H9 (cell line): ENCODE measurements at regions not wholly inside any gene's neighbourhood (a gene's known extent, or its start where the extent isn't known, plus 50 kb on each side); places are given as distances from the start of the nearest gene placed in this dataset.

Source experiments
- DNase-seq: peaks from one replicate; pipeline ENCODE4 v3.0.0-alpha.2; 2017
- H2AFZ ChIP-seq: one replicate; pipeline ENCODE4 v1.6.1; 2013; ENCODE audit warnings: mild to moderate bottlenecking, low read length, control low read depth, moderate library complexity
- H2AK5ac ChIP-seq: 2 replicates; pipeline ENCODE4 v1.6.1; 2013; ENCODE audit warnings: low read length, control low read depth, mixed read lengths; ENCODE audit not compliant: insufficient read length
- H2BK120ac ChIP-seq: one replicate; pipeline ENCODE4 v1.6.1; 2013; ENCODE audit warnings: low read depth, mild to moderate bottlenecking, low read length, control low read depth, inconsistent platforms; ENCODE audit not compliant: poor library complexity, severe bottlenecking
- H2BK12ac ChIP-seq: 2 replicates; pipeline ENCODE4 v1.6.1; 2013; ENCODE audit warnings: low read length, control low read depth, mixed read lengths, low read depth; ENCODE audit not compliant: insufficient read length
- H2BK15ac ChIP-seq: 2 replicates; pipeline ENCODE4 v1.6.1; 2013; ENCODE audit warnings: low read depth, low read length, control low read depth
- H2BK20ac ChIP-seq: one replicate; pipeline ENCODE4 v1.6.1; 2013; ENCODE audit warnings: low read depth, mild to moderate bottlenecking, low read length, control low read depth, inconsistent platforms; ENCODE audit not compliant: poor library complexity, severe bottlenecking
- H2BK5ac ChIP-seq: 2 replicates; pipeline ENCODE4 v1.6.1; 2013; ENCODE audit warnings: low read length, control low read depth, mixed read lengths; ENCODE audit not compliant: insufficient read length
- H3K14ac ChIP-seq: 2 replicates; pipeline ENCODE4 v1.6.1; 2013; ENCODE audit warnings: low read length, control low read depth; ENCODE audit not compliant: insufficient read depth
- H3K18ac ChIP-seq: 2 replicates; pipeline ENCODE4 v1.6.1; 2013; ENCODE audit warnings: low read depth, mild to moderate bottlenecking, mixed read lengths, low read length, control low read depth; ENCODE audit not compliant: insufficient read length
- H3K23ac ChIP-seq: 2 replicates; pipeline ENCODE4 v1.6.1; 2013; ENCODE audit warnings: low read length, control low read depth, mixed read lengths, low read depth; ENCODE audit not compliant: insufficient read length
- H3K23me2 ChIP-seq: 2 replicates; pipeline ENCODE4 v1.6.1; 2013; ENCODE audit warnings: low read depth, mild to moderate bottlenecking, mixed read lengths, low read length, control low read depth; ENCODE audit not compliant: insufficient read length, poor library complexity, severe bottlenecking
- H3K27ac ChIP-seq: 2 replicates; pipeline ENCODE4 v1.5.1; 2013; ENCODE audit warnings: low read length, control low read depth, mixed read lengths, low read depth; ENCODE audit not compliant: insufficient read length
- H3K27me3 ChIP-seq: 2 replicates; pipeline ENCODE4 v1.6.1; 2013; ENCODE audit warnings: low read length, control low read depth, inconsistent platforms; ENCODE audit not compliant: insufficient read depth
- H3K4ac ChIP-seq: 2 replicates; pipeline ENCODE4 v1.6.1; 2013; ENCODE audit warnings: low read depth, mild to moderate bottlenecking, control low read depth, inconsistent platforms, low read length, moderate library complexity
- H3K4me1 ChIP-seq: 2 replicates; pipeline ENCODE4 v1.6.1; 2013; ENCODE audit warnings: low read length, control low read depth, inconsistent platforms; ENCODE audit not compliant: insufficient read depth
- H3K4me2 ChIP-seq: 2 replicates; pipeline ENCODE4 v1.6.1; 2013; ENCODE audit warnings: low read length, control low read depth, mixed read lengths; ENCODE audit not compliant: insufficient read length, insufficient read depth
- H3K56ac ChIP-seq: 2 replicates; pipeline ENCODE4 v1.6.1; 2013; ENCODE audit warnings: low read depth, mild to moderate bottlenecking, mixed read lengths, low read length, control low read depth; ENCODE audit not compliant: insufficient read length
- H3K79me1 ChIP-seq: 2 replicates; pipeline ENCODE4 v1.6.1; 2013; ENCODE audit warnings: low read depth, mild to moderate bottlenecking, moderate library complexity, low read length, control low read depth, inconsistent platforms; ENCODE audit not compliant: insufficient read depth, poor library complexity, severe bottlenecking
- H3K79me2 ChIP-seq: 2 replicates; pipeline ENCODE4 v1.6.1; 2013; ENCODE audit warnings: low read length, control low read depth, inconsistent platforms; ENCODE audit not compliant: insufficient read depth
- H3K9ac ChIP-seq: 2 replicates; pipeline ENCODE4 v1.6.1; 2013; ENCODE audit warnings: low read length, control low read depth, mixed read lengths; ENCODE audit not compliant: insufficient read length; ENCODE audit errors: extremely low read depth
- H3K9me3 ChIP-seq: one replicate; pipeline ENCODE4 v1.6.1; 2013; ENCODE audit warnings: low read depth, low read length, inconsistent platforms; ENCODE audit not compliant: control insufficient read depth
- H3T11ph ChIP-seq: one replicate; pipeline ENCODE4 v1.6.1; 2013; ENCODE audit warnings: mild to moderate bottlenecking, low read length, control low read depth, inconsistent platforms
- H4K20me1 ChIP-seq: one replicate; pipeline ENCODE4 v1.6.1; 2013; ENCODE audit not compliant: control insufficient read depth, insufficient read length, insufficient read depth
- H4K5ac ChIP-seq: 2 replicates; pipeline ENCODE4 v1.6.1; 2013; ENCODE audit warnings: low read depth, mild to moderate bottlenecking, mixed read lengths, low read length, control low read depth; ENCODE audit not compliant: insufficient read length
- H4K8ac ChIP-seq: replicated peaks from 2 replicates; pipeline ENCODE4 v1.6.1; 2013; ENCODE audit warnings: low read length, control low read depth, mixed read lengths, low read depth; ENCODE audit not compliant: insufficient read length
- H4K91ac ChIP-seq: 2 replicates; pipeline ENCODE4 v1.6.1; 2013; ENCODE audit warnings: low read depth, mild to moderate bottlenecking, moderate library complexity, mixed read lengths, low read length, control low read depth; ENCODE audit not compliant: insufficient read length
- H3K27ac Mint-ChIP-seq, 3 experiments: 2 replicates in 2 of 3; 3 replicates in 1 of 3; pipeline ENCODE4 v1.8.0; 2020 to 2021; ENCODE audit warnings: mixed read lengths in 3 of 3, mild to moderate bottlenecking in 1 of 3, moderate library complexity in 1 of 3
- H3K27me3 Mint-ChIP-seq: 2 replicates; pipeline ENCODE4 v1.8.0; 2021; ENCODE audit warnings: low read depth, mild to moderate bottlenecking, moderate library complexity, mixed read lengths
- H3K36me3 Mint-ChIP-seq, 3 experiments: 2 replicates in 2 of 3; 3 replicates in 1 of 3; pipeline ENCODE4 v1.8.0; 2020 to 2021; ENCODE audit warnings: low read depth in 3 of 3, mixed read lengths in 3 of 3; ENCODE audit not compliant: insufficient read depth in 1 of 3
- H3K4me1 Mint-ChIP-seq, 2 experiments: 2 replicates each; pipeline ENCODE4 v1.8.0; 2020; ENCODE audit warnings: mixed read lengths in 2 of 2
- H3K4me3 Mint-ChIP-seq, 2 experiments: 2 replicates in 1 of 2; 3 replicates in 1 of 2; pipeline ENCODE4 v1.8.0; 2020 to 2021; ENCODE audit warnings: mild to moderate bottlenecking in 2 of 2, mixed read lengths in 2 of 2, moderate library complexity in 1 of 2
- H3K9me3 Mint-ChIP-seq, 2 experiments: 2 replicates in 1 of 2; 3 replicates in 1 of 2; pipeline ENCODE4 v1.8.0; 2020; ENCODE audit warnings: mild to moderate bottlenecking in 2 of 2, mixed read lengths in 2 of 2, moderate library complexity in 1 of 2
- WGBS: extraction: QIAGEN DNeasy Blood & Tissue Kit; methylation state at CpG from one replicate; pipeline ENCODE4 v1.1.7; 2013; ENCODE audit warnings: missing lambda C conversion rate, low lambda C conversion rate, mixed read lengths; ENCODE audit not compliant: insufficient read length; ENCODE audit errors: extremely low coverage; 5-methylcytosine and 5-hydroxymethylcytosine counted together
- TF ChIP-seq, protein P1 (sequence below): fragments of 200-600 bp; sonication (generic); conservative IDR thresholded peaks from 3 replicates; pipeline ENCODE4 v1.8.0; 2021; ENCODE audit warnings: antibody characterized with exemption, mild to moderate bottlenecking

- H3K4me1 ChIP-seq, result no peaks in the 10 kb centered on the region
- no peak overlapping the region for H3K27ac ChIP-seq
- no peak overlapping the region for H4K91ac ChIP-seq
- H3K9ac ChIP-seq, result no peak overlapping the region
- H3K79me1 ChIP-seq, result no peaks in the 10 kb centered on the region
- H3T11ph ChIP-seq, result no peak overlapping the region
- H4K20me1 ChIP-seq, result no peaks in the 10 kb centered on the region
- Mint-ChIP-seq H3K4me3 (no peak overlapping the region), H3K27ac (no peak overlapping the region), H3K9me3 (peaks cover 17 to 27% of the 10 kb centered on the region in 2 experiments), H3K36me3 (peaks cover 0 to 16% (median 8%) of the 10 kb centered on the region in 3 experiments; a peak in 5 of 7 replicates), H3K4me1 (peaks cover 5 to 6% of the 10 kb centered on the region in 2 experiments), H3K27me3 (peaks cover 2% of the 10 kb centered on the region; the same call in 1 of the 2 replicates)
- no peak overlapping the region for H3K23ac ChIP-seq
- H3K79me2 ChIP-seq, result no peaks in the 10 kb centered on the region
- H3K4ac ChIP-seq, result no peak overlapping the region
- no peak overlapping the region for H3K56ac ChIP-seq
- H2BK120ac ChIP-seq, result no peak overlapping the region
- no peak overlapping the region for H3K4me2 ChIP-seq
- no peaks in the 10 kb centered on the region for H3K23me2 ChIP-seq
- H3K27me3 ChIP-seq, result no peaks in the 10 kb centered on the region
- no peak overlapping the region for H3K14ac ChIP-seq
- no peak overlapping the region for H2BK12ac ChIP-seq
- no peak overlapping the region for H2BK15ac ChIP-seq
- no peak overlapping the region for H2BK5ac ChIP-seq
- H4K8ac ChIP-seq, result no peak overlapping the region
- H3K9me3 ChIP-seq, result no peaks in the 10 kb centered on the region
- WGBS, result no CpG with 5 or more reads among the region's 1 CpG
- TF ChIP-seq, protein P1, sequence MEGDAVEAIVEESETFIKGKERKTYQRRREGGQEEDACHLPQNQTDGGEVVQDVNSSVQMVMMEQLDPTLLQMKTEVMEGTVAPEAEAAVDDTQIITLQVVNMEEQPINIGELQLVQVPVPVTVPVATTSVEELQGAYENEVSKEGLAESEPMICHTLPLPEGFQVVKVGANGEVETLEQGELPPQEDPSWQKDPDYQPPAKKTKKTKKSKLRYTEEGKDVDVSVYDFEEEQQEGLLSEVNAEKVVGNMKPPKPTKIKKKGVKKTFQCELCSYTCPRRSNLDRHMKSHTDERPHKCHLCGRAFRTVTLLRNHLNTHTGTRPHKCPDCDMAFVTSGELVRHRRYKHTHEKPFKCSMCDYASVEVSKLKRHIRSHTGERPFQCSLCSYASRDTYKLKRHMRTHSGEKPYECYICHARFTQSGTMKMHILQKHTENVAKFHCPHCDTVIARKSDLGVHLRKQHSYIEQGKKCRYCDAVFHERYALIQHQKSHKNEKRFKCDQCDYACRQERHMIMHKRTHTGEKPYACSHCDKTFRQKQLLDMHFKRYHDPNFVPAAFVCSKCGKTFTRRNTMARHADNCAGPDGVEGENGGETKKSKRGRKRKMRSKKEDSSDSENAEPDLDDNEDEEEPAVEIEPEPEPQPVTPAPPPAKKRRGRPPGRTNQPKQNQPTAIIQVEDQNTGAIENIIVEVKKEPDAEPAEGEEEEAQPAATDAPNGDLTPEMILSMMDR, result no peak
- no peak for DNase-seq
- no peak overlapping the region for H3K18ac ChIP-seq
- no peak overlapping the region for H4K5ac ChIP-seq
- no peak overlapping the region for H2AK5ac ChIP-seq
- no peak overlapping the region for H2BK20ac ChIP-seq
- no peak overlapping the region for H2AFZ ChIP-seq
Observed at GRCh38 chr14:44414646-44415045, 92.4 kb downstream of the FSCB start.
